ENCODE measurements at regions not wholly inside any gene's neighbourhood (a gene's known extent, or its start where the extent isn't known, plus 50 kb on each side); places are given as distances from the start of the nearest gene placed in this dataset.

DNA sequence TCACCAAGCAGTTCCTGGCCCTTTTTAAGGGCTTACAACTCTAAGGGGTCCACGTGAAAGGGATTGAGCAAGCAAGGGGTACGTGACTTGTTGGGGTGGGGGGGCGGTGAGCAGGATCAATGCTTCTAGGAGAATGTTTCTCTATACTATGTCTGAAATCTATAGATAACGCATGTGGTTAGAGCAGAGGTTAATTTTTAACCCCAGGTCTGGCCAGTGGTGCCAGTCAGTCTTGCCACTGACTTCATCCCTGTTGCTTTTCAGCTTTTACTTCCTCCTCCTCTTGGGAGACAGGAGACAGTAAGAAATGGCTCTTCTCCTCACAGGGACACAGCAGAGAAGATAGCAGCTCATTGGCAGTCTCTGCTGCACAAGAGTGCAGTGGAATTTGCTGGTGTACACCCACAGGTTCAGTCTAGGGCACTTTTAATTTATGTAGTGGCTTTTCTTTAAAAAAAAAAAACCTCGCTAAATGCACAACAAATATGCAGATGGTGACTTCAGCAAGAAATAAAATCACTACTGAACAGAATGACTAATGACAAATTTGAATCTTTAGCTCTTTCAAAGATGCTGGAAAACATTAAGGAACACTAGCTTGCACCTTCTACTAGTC is 190.5 kb downstream of the CCNG2 start:
- TF ChIP-seq, protein P1, sequence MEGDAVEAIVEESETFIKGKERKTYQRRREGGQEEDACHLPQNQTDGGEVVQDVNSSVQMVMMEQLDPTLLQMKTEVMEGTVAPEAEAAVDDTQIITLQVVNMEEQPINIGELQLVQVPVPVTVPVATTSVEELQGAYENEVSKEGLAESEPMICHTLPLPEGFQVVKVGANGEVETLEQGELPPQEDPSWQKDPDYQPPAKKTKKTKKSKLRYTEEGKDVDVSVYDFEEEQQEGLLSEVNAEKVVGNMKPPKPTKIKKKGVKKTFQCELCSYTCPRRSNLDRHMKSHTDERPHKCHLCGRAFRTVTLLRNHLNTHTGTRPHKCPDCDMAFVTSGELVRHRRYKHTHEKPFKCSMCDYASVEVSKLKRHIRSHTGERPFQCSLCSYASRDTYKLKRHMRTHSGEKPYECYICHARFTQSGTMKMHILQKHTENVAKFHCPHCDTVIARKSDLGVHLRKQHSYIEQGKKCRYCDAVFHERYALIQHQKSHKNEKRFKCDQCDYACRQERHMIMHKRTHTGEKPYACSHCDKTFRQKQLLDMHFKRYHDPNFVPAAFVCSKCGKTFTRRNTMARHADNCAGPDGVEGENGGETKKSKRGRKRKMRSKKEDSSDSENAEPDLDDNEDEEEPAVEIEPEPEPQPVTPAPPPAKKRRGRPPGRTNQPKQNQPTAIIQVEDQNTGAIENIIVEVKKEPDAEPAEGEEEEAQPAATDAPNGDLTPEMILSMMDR (IDR thresholded peaks at IDR 0.05) = no peak
- TF ChIP-seq POLR2A (IDR thresholded peaks at IDR 0.05) = no peak
